Trophoblast cell (in vitro differentiated cells and primary cell): ENCODE measurements at regions not wholly inside any gene's neighbourhood (a gene's known extent, or its start where the extent isn't known, plus 50 kb on each side); places are given as distances from the start of the nearest gene placed in this dataset.
A peak's percentile ranks its signal among the peaks of the same experiment; 100 is the strongest.

Experiments used
- DNase-seq, 2 donors: peaks; one replicate each; pipeline ENCODE4 v3.0.0-alpha.2; 2016
- H2AFZ ChIP-seq: 2 replicates; pipeline ENCODE4 v1.6.1; 2013; ENCODE audit warnings: low read length, moderate library complexity, mild to moderate bottlenecking; ENCODE audit not compliant: insufficient read depth, poor library complexity
- H2AK5ac ChIP-seq: 2 replicates; pipeline ENCODE4 v1.6.1; 2013; ENCODE audit warnings: mild to moderate bottlenecking, low read length
- H2BK120ac ChIP-seq: 2 replicates; pipeline ENCODE4 v1.6.1; 2013; ENCODE audit warnings: low read length, mild to moderate bottlenecking, moderate library complexity; ENCODE audit not compliant: insufficient read depth, poor library complexity
- H2BK12ac ChIP-seq: 2 replicates; pipeline ENCODE4 v1.6.1; 2013; ENCODE audit warnings: mild to moderate bottlenecking, low read length, moderate library complexity
- H2BK5ac ChIP-seq: 2 replicates; pipeline ENCODE4 v1.6.1; 2013; ENCODE audit warnings: low read length, low read depth, moderate library complexity, mild to moderate bottlenecking; ENCODE audit not compliant: poor library complexity
- H3K14ac ChIP-seq: 2 replicates; pipeline ENCODE4 v1.6.1; 2013; ENCODE audit warnings: mild to moderate bottlenecking, low read length
- H3K18ac ChIP-seq: 2 replicates; pipeline ENCODE4 v1.6.1; 2013; ENCODE audit warnings: mild to moderate bottlenecking, low read length
- H3K23ac ChIP-seq: 2 replicates; pipeline ENCODE4 v1.6.1; 2013; ENCODE audit warnings: low read length
- H3K27ac ChIP-seq: 2 replicates; pipeline ENCODE4 v1.5.1; 2013; ENCODE audit warnings: low read depth, mild to moderate bottlenecking, inconsistent platforms, low read length, moderate library complexity
- H3K27me3 ChIP-seq: 2 replicates; pipeline ENCODE4 v1.6.1; 2013; ENCODE audit warnings: inconsistent platforms, mild to moderate bottlenecking, low read length, moderate library complexity; ENCODE audit not compliant: insufficient read depth
- H3K36me3 ChIP-seq, 2 experiments: 1 replicate in 1 of 2; 2 replicates in 1 of 2; pipeline ENCODE4 v1.6.1; 2013; ENCODE audit warnings: low read length in 2 of 2, mild to moderate bottlenecking in 2 of 2, moderate library complexity in 1 of 2; ENCODE audit not compliant: insufficient read depth in 2 of 2, control insufficient read depth in 1 of 2
- H3K4ac ChIP-seq: 2 replicates; pipeline ENCODE4 v1.6.1; 2013; ENCODE audit warnings: low read depth, mild to moderate bottlenecking, low read length, moderate library complexity
- H3K4me1 ChIP-seq, 2 experiments: 1 replicate in 1 of 2; 2 replicates in 1 of 2; pipeline ENCODE4 v1.6.1; 2013; ENCODE audit warnings: low read length in 2 of 2, mild to moderate bottlenecking in 2 of 2, moderate library complexity in 1 of 2; ENCODE audit not compliant: insufficient read depth in 2 of 2, control insufficient read depth in 1 of 2
- H3K4me2 ChIP-seq: 2 replicates; pipeline ENCODE4 v1.6.1; 2013; ENCODE audit warnings: inconsistent platforms, mild to moderate bottlenecking, low read length, moderate library complexity
- H3K4me3 ChIP-seq: 2 replicates; pipeline ENCODE4 v1.5.1; 2013; ENCODE audit warnings: mild to moderate bottlenecking, low read depth, low read length, inconsistent platforms
- H3K79me1 ChIP-seq: one replicate; pipeline ENCODE4 v1.6.1; 2013; ENCODE audit warnings: low read length
- H3K79me2 ChIP-seq: 2 replicates; pipeline ENCODE4 v1.6.1; 2013; ENCODE audit warnings: low read length, mild to moderate bottlenecking; ENCODE audit not compliant: control insufficient read depth, insufficient read depth, poor library complexity
- H3K9ac ChIP-seq: 2 replicates; pipeline ENCODE4 v1.6.1; 2013; ENCODE audit warnings: mild to moderate bottlenecking, low read length
- H3K9me3 ChIP-seq: 2 replicates; pipeline ENCODE4 v1.6.1; 2013; ENCODE audit warnings: low read depth, mild to moderate bottlenecking, control low read depth, inconsistent platforms, low read length; ENCODE audit not compliant: insufficient read depth
- H4K12ac ChIP-seq: 2 replicates; pipeline ENCODE4 v1.6.1; 2013; ENCODE audit warnings: low read depth, mild to moderate bottlenecking, low read length, moderate library complexity
- H4K8ac ChIP-seq: 2 replicates; pipeline ENCODE4 v1.6.1; 2013; ENCODE audit warnings: low read depth, mild to moderate bottlenecking, low read length, moderate library complexity
- H4K91ac ChIP-seq: one replicate; pipeline ENCODE4 v1.6.1; 2013; ENCODE audit warnings: low read depth, mild to moderate bottlenecking, low read length, moderate library complexity
- WGBS: extraction: QIAGEN DNeasy Blood & Tissue Kit; methylation state at CpG from one replicate; pipeline ENCODE4 v1.1.7; 2013; ENCODE audit warnings: missing lambda C conversion rate; ENCODE audit not compliant: insufficient read length, insufficient coverage; ENCODE audit errors: extremely low coverage; 5-methylcytosine and 5-hydroxymethylcytosine counted together

- DNase-seq: peak in 1 of 2 donors; percentile 25
- Histone ChIP-seq H3K36me3 (no peaks in the 10 kb centered on the region), H3K9ac (no peak overlapping the region), H3K27me3 (no peaks in the 10 kb centered on the region), H2BK12ac (no peak overlapping the region), H3K4me1 (peaks cover 0 to 2% of the 10 kb centered on the region in 2 experiments), H2BK120ac (no peak overlapping the region), H3K9me3 (no peaks in the 10 kb centered on the region), H2BK5ac (no peak overlapping the region), H4K8ac (no peak overlapping the region), H2AK5ac (no peak overlapping the region), H3K79me2 (no peaks in the 10 kb centered on the region), H3K79me1 (no peaks in the 10 kb centered on the region), H3K23ac (no peak overlapping the region), H3K4me3 (no peak overlapping the region), H3K14ac (no peak overlapping the region), H3K4ac (no peak overlapping the region), H3K18ac (no peak overlapping the region), H4K91ac (no peak overlapping the region), H3K4me2 (no peak overlapping the region), H2AFZ (no peak overlapping the region), H4K12ac (no peak overlapping the region), H3K27ac (no peak overlapping the region)
- no CpG with 5 or more reads among the region's 2 CpGs for WGBS
Measured at GRCh38 chr6:14791526-14791925, 454.3 kb upstream of the JARID2 start.

- Histone ChIP-seq H3K79me2 (no peaks in the 10 kb centered on the region), H3K36me3 (no peaks in the 10 kb centered on the region), H2AFZ (no peak overlapping the region), H3K27me3 (no peaks in the 10 kb centered on the region), H3K4me1 (peaks cover 0 to 2% of the 10 kb centered on the region in 2 experiments), H3K4me2 (no peak overlapping the region), H3K27ac (no peak overlapping the region), H3K4ac (no peak overlapping the region), H2BK12ac (no peak overlapping the region), H3K23ac (no peak overlapping the region), H4K12ac (no peak overlapping the region), H2AK5ac (no peak overlapping the region), H3K4me3 (no peak overlapping the region), H3K18ac (no peak overlapping the region), H3K79me1 (no peaks in the 10 kb centered on the region), H3K14ac (no peak overlapping the region), H3K9ac (no peak overlapping the region), H2BK120ac (no peak overlapping the region), H2BK5ac (no peak overlapping the region), H4K91ac (no peak overlapping the region), H3K9me3 (no peaks in the 10 kb centered on the region), H4K8ac (no peak overlapping the region)
- WGBS: no CpG with 5 or more reads among the region's 6 CpGs
- peak in 1 of 2 donors; percentile 85 for DNase-seq
Measured at GRCh38 chr6:14792118-14792955, 453.5 kb upstream of the JARID2 start.

GRCh38 chr6:14795451-14795850 lies 450.4 kb upstream of the JARID2 start:
- WGBS: no CpG with 5 or more reads among the region's 7 CpGs

GRCh38 chr6:14796974-14797762 lies 448.7 kb upstream of the JARID2 start:
- H3K9me3 ChIP-seq: no peaks in the 10 kb centered on the region
- H3K4me1 ChIP-seq: no peaks in the 10 kb centered on the region
- no peak overlapping the region for H2AFZ ChIP-seq
- no peak overlapping the region for H3K4me3 ChIP-seq
- H4K12ac ChIP-seq: no peak overlapping the region
- H3K9ac ChIP-seq: no peak overlapping the region
- H3K36me3 ChIP-seq: no peaks in the 10 kb centered on the region
- H3K23ac ChIP-seq: no peak overlapping the region
- H3K4ac ChIP-seq: no peak overlapping the region
- WGBS: no CpG with 5 or more reads among the region's 2 CpGs
- H2AK5ac ChIP-seq: no peak overlapping the region
- no peak for DNase-seq
- H3K4me2 ChIP-seq: no peak overlapping the region
- H3K18ac ChIP-seq: no peak overlapping the region
- H2BK120ac ChIP-seq: no peak overlapping the region
- H3K79me2 ChIP-seq: no peaks in the 10 kb centered on the region
- H2BK5ac ChIP-seq: no peak overlapping the region
- H4K8ac ChIP-seq: no peak overlapping the region
- H3K79me1 ChIP-seq: no peaks in the 10 kb centered on the region
- H3K27me3 ChIP-seq: no peaks in the 10 kb centered on the region
- H3K27ac ChIP-seq: no peak overlapping the region
- H3K14ac ChIP-seq: no peak overlapping the region
- no peak overlapping the region for H2BK12ac ChIP-seq
- H4K91ac ChIP-seq: no peak overlapping the region

More at GRCh38 chr6:14795451-14795850, 450.4 kb upstream of the JARID2 start:
- no peak overlapping the region for H3K4ac ChIP-seq
- DNase-seq: no peak
- H3K14ac ChIP-seq: no peak overlapping the region
- H2AFZ ChIP-seq: no peak overlapping the region
- H3K79me2 ChIP-seq: no peaks in the 10 kb centered on the region
- H3K27ac ChIP-seq: no peak overlapping the region
- H3K27me3 ChIP-seq: no peaks in the 10 kb centered on the region
- H3K18ac ChIP-seq: no peak overlapping the region
- no peak overlapping the region for H4K12ac ChIP-seq
- no peak overlapping the region for H2BK12ac ChIP-seq
- H3K4me1 ChIP-seq: no peaks in the 10 kb centered on the region
- H3K9ac ChIP-seq: no peak overlapping the region
- no peak overlapping the region for H2AK5ac ChIP-seq
- H3K9me3 ChIP-seq: no peaks in the 10 kb centered on the region
- H3K36me3 ChIP-seq: no peaks in the 10 kb centered on the region
- H4K8ac ChIP-seq: no peak overlapping the region
- H2BK5ac ChIP-seq: no peak overlapping the region
- H3K79me1 ChIP-seq: no peaks in the 10 kb centered on the region
- no peak overlapping the region for H3K4me2 ChIP-seq
- no peak overlapping the region for H3K4me3 ChIP-seq
- H3K23ac ChIP-seq: no peak overlapping the region
- H4K91ac ChIP-seq: no peak overlapping the region
- H2BK120ac ChIP-seq: no peak overlapping the region
